ENCODE measurements at regions not wholly inside any gene's neighbourhood (a gene's known extent, or its start where the extent isn't known, plus 50 kb on each side); places are given as distances from the start of the nearest gene placed in this dataset.

- DNase-seq (ENCODE audit: low spot score) = no peak
Measured at GRCh38 chr1:14304381-14304865, 294.1 kb upstream of the KAZN start.

GRCh38 chr1:14308460-14308859 lies 290.0 kb upstream of the KAZN start:
- DNase-seq (ENCODE audit: low spot score) = no peak

- no peak for DNase-seq (ENCODE audit: low spot score)
Measured at GRCh38 chr1:14309984-14310383, 288.5 kb upstream of the KAZN start.

GRCh38 chr1:14310476-14310875 lies 288.0 kb upstream of the KAZN start:
- no peak for DNase-seq (ENCODE audit: low spot score)

- DNase-seq (ENCODE audit: low spot score) = no peak
Measured at GRCh38 chr1:14313731-14314431, 284.6 kb upstream of the KAZN start.

- no peak for DNase-seq (ENCODE audit: low spot score)
Measured at GRCh38 chr1:14318830-14319229, 279.7 kb upstream of the KAZN start.

- no peak for DNase-seq (ENCODE audit: low spot score)
Measured at GRCh38 chr1:14320518-14320917, 278.0 kb upstream of the KAZN start.

- no peak for DNase-seq (ENCODE audit: low spot score)
Measured at GRCh38 chr1:14320986-14321385, 277.5 kb upstream of the KAZN start.

- DNase-seq (ENCODE audit: low spot score) = no peak
Measured at GRCh38 chr1:14321422-14321821, 277.1 kb upstream of the KAZN start.

- DNase-seq (ENCODE audit: low spot score) = no peak
Measured at GRCh38 chr1:14323568-14324247, 274.8 kb upstream of the KAZN start.

- DNase-seq (ENCODE audit: low spot score) = no peak
Measured at GRCh38 chr1:14324248-14324630, 274.2 kb upstream of the KAZN start.

- no peak for DNase-seq (ENCODE audit: low spot score)
Measured at GRCh38 chr1:14326857-14327256, 271.6 kb upstream of the KAZN start.

GRCh38 chr1:14328685-14329084 lies 269.8 kb upstream of the KAZN start:
- DNase-seq (ENCODE audit: low spot score) = no peak

GRCh38 chr1:14332158-14332557 lies 266.3 kb upstream of the KAZN start:
- no peak for DNase-seq (ENCODE audit: low spot score)

- no peak for DNase-seq (ENCODE audit: low spot score)
Measured at GRCh38 chr1:14334336-14335176, 263.9 kb upstream of the KAZN start.

- no peak for DNase-seq (ENCODE audit: low spot score)
Measured at GRCh38 chr1:14338509-14338908, 260.0 kb upstream of the KAZN start.

GRCh38 chr1:14339288-14339687 lies 259.2 kb upstream of the KAZN start:
- DNase-seq (ENCODE audit: low spot score) = no peak

GRCh38 chr1:14340002-14340785 lies 258.3 kb upstream of the KAZN start:
- no peak for DNase-seq (ENCODE audit: low spot score)

- no peak for DNase-seq (ENCODE audit: low spot score)
Measured at GRCh38 chr1:14341147-14341546, 257.3 kb upstream of the KAZN start.

- no peak for DNase-seq (ENCODE audit: low spot score)
Measured at GRCh38 chr1:14345946-14346550, 252.4 kb upstream of the KAZN start.

GRCh38 chr1:14347186-14347585 lies 251.3 kb upstream of the KAZN start:
- no peak for DNase-seq (ENCODE audit: low spot score)

GRCh38 chr1:14347776-14348175 lies 250.7 kb upstream of the KAZN start:
- no peak for DNase-seq (ENCODE audit: low spot score)

All from CD4-positive, alpha-beta T cell treated with Interleukin-15 for 4 hours (primary cell).